Liver (tissue), 3 donors: ENCODE measurements at regions not wholly inside any gene's neighbourhood (a gene's known extent, or its start where the extent isn't known, plus 50 kb on each side); places are given as distances from the start of the nearest gene placed in this dataset.

Experiments
- CTCF ChIP-seq: fragments of 150-350 bp; IDR thresholded peaks from 2 replicates; pipeline ENCODE4 v1.5.1; 2017; ENCODE audit warnings: improper control_type of control experiment, low read depth, low read length; ENCODE audit not compliant: missing input control
- FOXA1 ChIP-seq: IDR thresholded peaks from 2 replicates; pipeline ENCODE4 v1.6.1; 2016; ENCODE audit warnings: antibody characterized with exemption
- GABPA ChIP-seq, 2 donors: IDR thresholded peaks in 1 of 2; conservative IDR thresholded peaks in 1 of 2; 2 replicates each; pipeline ENCODE4 v1.6.1; 2016; ENCODE audit warnings: antibody characterized with exemption in 2 of 2, mild to moderate bottlenecking in 1 of 2, moderate library complexity in 1 of 2
- JUND ChIP-seq, 2 donors: IDR thresholded peaks; 2 replicates each; pipeline ENCODE4 v1.6.1; 2016; ENCODE audit warnings: antibody characterized with exemption in 2 of 2
- MAX ChIP-seq: IDR thresholded peaks from 2 replicates; pipeline ENCODE4 v1.6.1; 2016; ENCODE audit warnings: antibody characterized with exemption
- ZBTB33 ChIP-seq: IDR thresholded peaks from 2 replicates; pipeline ENCODE4 v1.6.1; 2016; ENCODE audit warnings: antibody characterized with exemption
- TF ChIP-seq, protein P1 (sequence below): IDR thresholded peaks from 2 replicates; pipeline ENCODE4 v1.6.1; 2016; ENCODE audit warnings: antibody characterized with exemption
- TF ChIP-seq, protein P2 (sequence below): IDR thresholded peaks from 2 replicates; pipeline ENCODE4 v1.6.1; 2016; ENCODE audit warnings: antibody characterized with exemption, mild to moderate bottlenecking
- donor health status: healthy.
- donor health status: healthy.

DNA sequence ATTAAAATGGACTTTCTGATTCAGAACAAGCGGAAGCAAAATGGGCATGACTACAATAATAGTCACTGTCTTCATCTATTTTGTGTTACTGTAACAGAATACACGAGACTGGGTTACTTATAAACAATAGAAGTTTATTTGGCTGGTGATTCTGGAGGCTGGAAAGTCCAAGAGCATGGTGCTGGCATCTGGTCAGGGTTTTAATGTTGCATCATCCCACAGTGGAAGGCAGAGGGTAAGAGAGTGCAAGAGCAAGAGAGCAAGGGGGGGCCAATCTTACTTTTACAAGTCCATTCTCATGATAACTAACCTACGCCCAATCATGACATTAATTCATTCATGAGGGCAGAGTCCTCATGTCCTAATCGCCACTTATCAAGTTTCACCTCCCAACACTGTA, 189.2 kb downstream of the TOX3 start:
- TF ChIP-seq CTCF = no peak
- TF ChIP-seq, protein P1, sequence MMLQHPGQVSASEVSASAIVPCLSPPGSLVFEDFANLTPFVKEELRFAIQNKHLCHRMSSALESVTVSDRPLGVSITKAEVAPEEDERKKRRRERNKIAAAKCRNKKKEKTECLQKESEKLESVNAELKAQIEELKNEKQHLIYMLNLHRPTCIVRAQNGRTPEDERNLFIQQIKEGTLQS = no peak
- TF ChIP-seq MAX = no peak
- TF ChIP-seq FOXA1 = no peak
- TF ChIP-seq JUND (IDR thresholded peaks at IDR 0.05) = no peak
- no peak for TF ChIP-seq ZBTB33
- TF ChIP-seq, protein P2, sequence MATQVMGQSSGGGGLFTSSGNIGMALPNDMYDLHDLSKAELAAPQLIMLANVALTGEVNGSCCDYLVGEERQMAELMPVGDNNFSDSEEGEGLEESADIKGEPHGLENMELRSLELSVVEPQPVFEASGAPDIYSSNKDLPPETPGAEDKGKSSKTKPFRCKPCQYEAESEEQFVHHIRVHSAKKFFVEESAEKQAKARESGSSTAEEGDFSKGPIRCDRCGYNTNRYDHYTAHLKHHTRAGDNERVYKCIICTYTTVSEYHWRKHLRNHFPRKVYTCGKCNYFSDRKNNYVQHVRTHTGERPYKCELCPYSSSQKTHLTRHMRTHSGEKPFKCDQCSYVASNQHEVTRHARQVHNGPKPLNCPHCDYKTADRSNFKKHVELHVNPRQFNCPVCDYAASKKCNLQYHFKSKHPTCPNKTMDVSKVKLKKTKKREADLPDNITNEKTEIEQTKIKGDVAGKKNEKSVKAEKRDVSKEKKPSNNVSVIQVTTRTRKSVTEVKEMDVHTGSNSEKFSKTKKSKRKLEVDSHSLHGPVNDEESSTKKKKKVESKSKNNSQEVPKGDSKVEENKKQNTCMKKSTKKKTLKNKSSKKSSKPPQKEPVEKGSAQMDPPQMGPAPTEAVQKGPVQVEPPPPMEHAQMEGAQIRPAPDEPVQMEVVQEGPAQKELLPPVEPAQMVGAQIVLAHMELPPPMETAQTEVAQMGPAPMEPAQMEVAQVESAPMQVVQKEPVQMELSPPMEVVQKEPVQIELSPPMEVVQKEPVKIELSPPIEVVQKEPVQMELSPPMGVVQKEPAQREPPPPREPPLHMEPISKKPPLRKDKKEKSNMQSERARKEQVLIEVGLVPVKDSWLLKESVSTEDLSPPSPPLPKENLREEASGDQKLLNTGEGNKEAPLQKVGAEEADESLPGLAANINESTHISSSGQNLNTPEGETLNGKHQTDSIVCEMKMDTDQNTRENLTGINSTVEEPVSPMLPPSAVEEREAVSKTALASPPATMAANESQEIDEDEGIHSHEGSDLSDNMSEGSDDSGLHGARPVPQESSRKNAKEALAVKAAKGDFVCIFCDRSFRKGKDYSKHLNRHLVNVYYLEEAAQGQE = no peak
- no peak for TF ChIP-seq GABPA (IDR thresholded peaks at IDR 0.05 in 1 of 2, conservative IDR thresholded peaks at IDR 0.05 in 1 of 2)
